ENCODE measurements at regions not wholly inside any gene's neighbourhood (a gene's known extent, or its start where the extent isn't known, plus 50 kb on each side); places are given as distances from the start of the nearest gene placed in this dataset.

- Histone ChIP-seq H2AFZ (ENCODE audit: low read depth, low read length) (no peak overlapping the region), H3K79me2 (ENCODE audit: low read length) (no peaks in the 10 kb centered on the region), H3K4me1 (ENCODE audit: low read length) (no peaks in the 10 kb centered on the region), H4K20me1 (ENCODE audit: insufficient read depth, low read length) (no peaks in the 10 kb centered on the region), H3K36me3 (replicated peaks; ENCODE audit: low read depth, low read length) (no peaks in the 10 kb centered on the region), H3K9ac (ENCODE audit: low read length) (no peak overlapping the region), H3K4me3 (ENCODE audit: low read length) (no peak overlapping the region), H3K9me3 (ENCODE audit: insufficient read depth, low read length) (no peaks in the 10 kb centered on the region), H3K27me3 (ENCODE audit: low read depth, low read length) (0 out of 2 replicates have a peak, but pooled peaks cover 5% of the 10 kb centered on the region), H3K27ac (ENCODE audit: low read length) (no peak overlapping the region), H3K4me2 (ENCODE audit: low read length) (no peak overlapping the region)
- TF ChIP-seq EZH2phosphoT487 (IDR thresholded peaks at IDR 0.05; ENCODE audit: low read depth) (no peak), CTCF (IDR thresholded peaks at IDR 0.05; ENCODE audit: low read depth, low read length) (no peak)
Observed at GRCh38 chr6:164063346-164063745, 648.8 kb downstream of the QKI start.

GRCh38 chr6:164062872-164063271 is 648.4 kb downstream of the QKI start:
- TF ChIP-seq CTCF (IDR thresholded peaks at IDR 0.05; ENCODE audit: low read depth, low read length) (no peak), EZH2phosphoT487 (IDR thresholded peaks at IDR 0.05; ENCODE audit: low read depth) (no peak)
- H2AFZ ChIP-seq (ENCODE audit: low read depth, low read length) = no peak overlapping the region
- H3K4me3 ChIP-seq (ENCODE audit: low read length) = no peak overlapping the region
- H3K36me3 ChIP-seq (replicated peaks; ENCODE audit: low read depth, low read length) = no peaks in the 10 kb centered on the region
- H4K20me1 ChIP-seq (ENCODE audit: insufficient read depth, low read length) = no peaks in the 10 kb centered on the region
- no peak overlapping the region for H3K9ac ChIP-seq (ENCODE audit: low read length)
- H3K9me3 ChIP-seq (ENCODE audit: insufficient read depth, low read length) = no peaks in the 10 kb centered on the region
- no peak overlapping the region for H3K4me2 ChIP-seq (ENCODE audit: low read length)
- no peak overlapping the region for H3K27ac ChIP-seq (ENCODE audit: low read length)
- no peaks in the 10 kb centered on the region for H3K79me2 ChIP-seq (ENCODE audit: low read length)
- no peaks in the 10 kb centered on the region for H3K4me1 ChIP-seq (ENCODE audit: low read length)
- H3K27me3 ChIP-seq (ENCODE audit: low read depth, low read length) = 0 out of 2 replicates have a peak, but pooled peaks cover 5% of the 10 kb centered on the region

GRCh38 chr6:164057876-164058275 is 643.4 kb downstream of the QKI start:
- Histone ChIP-seq H3K4me1 (ENCODE audit: low read length) (no peaks in the 10 kb centered on the region), H3K27ac (ENCODE audit: low read length) (no peak overlapping the region), H3K79me2 (ENCODE audit: low read length) (no peaks in the 10 kb centered on the region), H3K9me3 (ENCODE audit: insufficient read depth, low read length) (no peaks in the 10 kb centered on the region), H3K4me3 (ENCODE audit: low read length) (no peak overlapping the region), H2AFZ (ENCODE audit: low read depth, low read length) (no peak overlapping the region), H3K9ac (ENCODE audit: low read length) (no peak overlapping the region), H4K20me1 (ENCODE audit: insufficient read depth, low read length) (no peaks in the 10 kb centered on the region), H3K27me3 (ENCODE audit: low read depth, low read length) (no peaks in the 10 kb centered on the region), H3K36me3 (replicated peaks; ENCODE audit: low read depth, low read length) (no peaks in the 10 kb centered on the region), H3K4me2 (ENCODE audit: low read length) (no peak overlapping the region)
- TF ChIP-seq CTCF (IDR thresholded peaks at IDR 0.05; ENCODE audit: low read depth, low read length) (no peak), EZH2phosphoT487 (IDR thresholded peaks at IDR 0.05; ENCODE audit: low read depth) (no peak)

GRCh38 chr6:164051427-164051826 is 636.9 kb downstream of the QKI start:
- Histone ChIP-seq H3K9ac (ENCODE audit: low read length) (no peak overlapping the region), H3K27ac (ENCODE audit: low read length) (no peak overlapping the region), H3K4me2 (ENCODE audit: low read length) (no peak overlapping the region), H3K36me3 (replicated peaks; ENCODE audit: low read depth, low read length) (no peaks in the 10 kb centered on the region), H3K4me3 (ENCODE audit: low read length) (no peak overlapping the region), H3K79me2 (ENCODE audit: low read length) (no peaks in the 10 kb centered on the region), H3K9me3 (ENCODE audit: insufficient read depth, low read length) (no peaks in the 10 kb centered on the region), H3K4me1 (ENCODE audit: low read length) (no peaks in the 10 kb centered on the region), H2AFZ (ENCODE audit: low read depth, low read length) (no peak overlapping the region), H3K27me3 (ENCODE audit: low read depth, low read length) (no peaks in the 10 kb centered on the region), H4K20me1 (ENCODE audit: insufficient read depth, low read length) (no peaks in the 10 kb centered on the region)
- TF ChIP-seq EZH2phosphoT487 (IDR thresholded peaks at IDR 0.05; ENCODE audit: low read depth) = no peak
- no peak for TF ChIP-seq CTCF (IDR thresholded peaks at IDR 0.05; ENCODE audit: low read depth, low read length)
